ENCODE measurements at regions not wholly inside any gene's neighbourhood (a gene's known extent, or its start where the extent isn't known, plus 50 kb on each side); places are given as distances from the start of the nearest gene placed in this dataset.

DNA sequence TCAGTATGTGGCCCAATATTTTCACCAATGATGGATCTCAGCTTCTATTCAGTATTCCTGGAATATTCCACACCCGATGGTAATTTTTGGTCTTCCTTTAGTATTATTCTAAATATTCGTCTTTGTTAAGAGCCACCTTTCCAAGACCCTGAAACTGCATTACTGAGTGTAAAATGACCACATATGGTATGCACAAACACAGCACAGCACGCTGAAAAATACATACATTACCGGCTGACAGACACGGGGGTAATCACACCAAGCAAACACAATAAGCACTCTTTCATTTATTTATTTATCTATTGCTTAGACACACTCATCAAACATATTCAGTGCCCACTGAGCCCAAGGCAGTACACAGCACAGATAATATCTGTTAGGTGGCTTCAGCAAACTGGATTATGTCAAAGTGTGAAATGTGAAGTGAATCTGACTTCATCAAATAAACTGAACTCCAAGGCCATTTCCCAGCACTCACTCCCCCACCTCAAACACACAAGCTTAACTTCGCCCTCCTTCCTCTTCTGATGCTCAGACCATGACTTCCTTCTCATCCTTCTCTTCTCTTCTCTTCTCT is 1637.8 kb upstream of the C9orf72 start:
- no peak for TF ChIP-seq CTCF (optimal IDR thresholded peaks at IDR 0.05 in 1 of 3, IDR thresholded peaks at IDR 0.05 in 1 of 3, conservative IDR thresholded peaks at IDR 0.05 in 1 of 3; ENCODE audit: extremely low read depth in 1 of 3, insufficient read depth in 2 of 3, low read length in 3 of 3)
- TF ChIP-seq EZH2 (IDR thresholded peaks at IDR 0.05; ENCODE audit: low read length) = no peak

Data from keratinocyte (primary cell).